H9 (cell line): ENCODE measurements at regions not wholly inside any gene's neighbourhood (a gene's known extent, or its start where the extent isn't known, plus 50 kb on each side); places are given as distances from the start of the nearest gene placed in this dataset.

Experiments
- DNase-seq: peaks from one replicate; pipeline ENCODE4 v3.0.0-alpha.2; 2017
- H2AFZ ChIP-seq: one replicate; pipeline ENCODE4 v1.6.1; 2013; ENCODE audit warnings: mild to moderate bottlenecking, low read length, control low read depth, moderate library complexity
- H2AK5ac ChIP-seq: 2 replicates; pipeline ENCODE4 v1.6.1; 2013; ENCODE audit warnings: low read length, control low read depth, mixed read lengths; ENCODE audit not compliant: insufficient read length
- H2BK120ac ChIP-seq: one replicate; pipeline ENCODE4 v1.6.1; 2013; ENCODE audit warnings: low read depth, mild to moderate bottlenecking, low read length, control low read depth, inconsistent platforms; ENCODE audit not compliant: poor library complexity, severe bottlenecking
- H2BK12ac ChIP-seq: 2 replicates; pipeline ENCODE4 v1.6.1; 2013; ENCODE audit warnings: low read length, control low read depth, mixed read lengths, low read depth; ENCODE audit not compliant: insufficient read length
- H2BK15ac ChIP-seq: 2 replicates; pipeline ENCODE4 v1.6.1; 2013; ENCODE audit warnings: low read depth, low read length, control low read depth
- H2BK20ac ChIP-seq: one replicate; pipeline ENCODE4 v1.6.1; 2013; ENCODE audit warnings: low read depth, mild to moderate bottlenecking, low read length, control low read depth, inconsistent platforms; ENCODE audit not compliant: poor library complexity, severe bottlenecking
- H2BK5ac ChIP-seq: 2 replicates; pipeline ENCODE4 v1.6.1; 2013; ENCODE audit warnings: low read length, control low read depth, mixed read lengths; ENCODE audit not compliant: insufficient read length
- H3K14ac ChIP-seq: 2 replicates; pipeline ENCODE4 v1.6.1; 2013; ENCODE audit warnings: low read length, control low read depth; ENCODE audit not compliant: insufficient read depth
- H3K18ac ChIP-seq: 2 replicates; pipeline ENCODE4 v1.6.1; 2013; ENCODE audit warnings: low read depth, mild to moderate bottlenecking, mixed read lengths, low read length, control low read depth; ENCODE audit not compliant: insufficient read length
- H3K23ac ChIP-seq: 2 replicates; pipeline ENCODE4 v1.6.1; 2013; ENCODE audit warnings: low read length, control low read depth, mixed read lengths, low read depth; ENCODE audit not compliant: insufficient read length
- H3K23me2 ChIP-seq: 2 replicates; pipeline ENCODE4 v1.6.1; 2013; ENCODE audit warnings: low read depth, mild to moderate bottlenecking, mixed read lengths, low read length, control low read depth; ENCODE audit not compliant: insufficient read length, poor library complexity, severe bottlenecking
- H3K27ac ChIP-seq: 2 replicates; pipeline ENCODE4 v1.5.1; 2013; ENCODE audit warnings: low read length, control low read depth, mixed read lengths, low read depth; ENCODE audit not compliant: insufficient read length
- H3K27me3 ChIP-seq: 2 replicates; pipeline ENCODE4 v1.6.1; 2013; ENCODE audit warnings: low read length, control low read depth, inconsistent platforms; ENCODE audit not compliant: insufficient read depth
- H3K4ac ChIP-seq: 2 replicates; pipeline ENCODE4 v1.6.1; 2013; ENCODE audit warnings: low read depth, mild to moderate bottlenecking, control low read depth, inconsistent platforms, low read length, moderate library complexity
- H3K4me1 ChIP-seq: 2 replicates; pipeline ENCODE4 v1.6.1; 2013; ENCODE audit warnings: low read length, control low read depth, inconsistent platforms; ENCODE audit not compliant: insufficient read depth
- H3K4me2 ChIP-seq: 2 replicates; pipeline ENCODE4 v1.6.1; 2013; ENCODE audit warnings: low read length, control low read depth, mixed read lengths; ENCODE audit not compliant: insufficient read length, insufficient read depth
- H3K56ac ChIP-seq: 2 replicates; pipeline ENCODE4 v1.6.1; 2013; ENCODE audit warnings: low read depth, mild to moderate bottlenecking, mixed read lengths, low read length, control low read depth; ENCODE audit not compliant: insufficient read length
- H3K79me1 ChIP-seq: 2 replicates; pipeline ENCODE4 v1.6.1; 2013; ENCODE audit warnings: low read depth, mild to moderate bottlenecking, moderate library complexity, low read length, control low read depth, inconsistent platforms; ENCODE audit not compliant: insufficient read depth, poor library complexity, severe bottlenecking
- H3K79me2 ChIP-seq: 2 replicates; pipeline ENCODE4 v1.6.1; 2013; ENCODE audit warnings: low read length, control low read depth, inconsistent platforms; ENCODE audit not compliant: insufficient read depth
- H3K9ac ChIP-seq: 2 replicates; pipeline ENCODE4 v1.6.1; 2013; ENCODE audit warnings: low read length, control low read depth, mixed read lengths; ENCODE audit not compliant: insufficient read length; ENCODE audit errors: extremely low read depth
- H3K9me3 ChIP-seq: one replicate; pipeline ENCODE4 v1.6.1; 2013; ENCODE audit warnings: low read depth, low read length, inconsistent platforms; ENCODE audit not compliant: control insufficient read depth
- H3T11ph ChIP-seq: one replicate; pipeline ENCODE4 v1.6.1; 2013; ENCODE audit warnings: mild to moderate bottlenecking, low read length, control low read depth, inconsistent platforms
- H4K20me1 ChIP-seq: one replicate; pipeline ENCODE4 v1.6.1; 2013; ENCODE audit not compliant: control insufficient read depth, insufficient read length, insufficient read depth
- H4K5ac ChIP-seq: 2 replicates; pipeline ENCODE4 v1.6.1; 2013; ENCODE audit warnings: low read depth, mild to moderate bottlenecking, mixed read lengths, low read length, control low read depth; ENCODE audit not compliant: insufficient read length
- H4K8ac ChIP-seq: replicated peaks from 2 replicates; pipeline ENCODE4 v1.6.1; 2013; ENCODE audit warnings: low read length, control low read depth, mixed read lengths, low read depth; ENCODE audit not compliant: insufficient read length
- H4K91ac ChIP-seq: 2 replicates; pipeline ENCODE4 v1.6.1; 2013; ENCODE audit warnings: low read depth, mild to moderate bottlenecking, moderate library complexity, mixed read lengths, low read length, control low read depth; ENCODE audit not compliant: insufficient read length
- H3K27ac Mint-ChIP-seq, 3 experiments: 2 replicates in 2 of 3; 3 replicates in 1 of 3; pipeline ENCODE4 v1.8.0; 2020 to 2021; ENCODE audit warnings: mixed read lengths in 3 of 3, mild to moderate bottlenecking in 1 of 3, moderate library complexity in 1 of 3
- H3K27me3 Mint-ChIP-seq: 2 replicates; pipeline ENCODE4 v1.8.0; 2021; ENCODE audit warnings: low read depth, mild to moderate bottlenecking, moderate library complexity, mixed read lengths
- H3K36me3 Mint-ChIP-seq, 3 experiments: 2 replicates in 2 of 3; 3 replicates in 1 of 3; pipeline ENCODE4 v1.8.0; 2020 to 2021; ENCODE audit warnings: low read depth in 3 of 3, mixed read lengths in 3 of 3; ENCODE audit not compliant: insufficient read depth in 1 of 3
- H3K4me1 Mint-ChIP-seq, 2 experiments: 2 replicates each; pipeline ENCODE4 v1.8.0; 2020; ENCODE audit warnings: mixed read lengths in 2 of 2
- H3K4me3 Mint-ChIP-seq, 2 experiments: 2 replicates in 1 of 2; 3 replicates in 1 of 2; pipeline ENCODE4 v1.8.0; 2020 to 2021; ENCODE audit warnings: mild to moderate bottlenecking in 2 of 2, mixed read lengths in 2 of 2, moderate library complexity in 1 of 2
- H3K9me3 Mint-ChIP-seq, 2 experiments: 2 replicates in 1 of 2; 3 replicates in 1 of 2; pipeline ENCODE4 v1.8.0; 2020; ENCODE audit warnings: mild to moderate bottlenecking in 2 of 2, mixed read lengths in 2 of 2, moderate library complexity in 1 of 2
- CTCF ChIP-seq: fragments of 200-600 bp; sonication (generic); conservative IDR thresholded peaks from 3 replicates; pipeline ENCODE4 v1.8.0; 2021; ENCODE audit warnings: antibody characterized with exemption, mild to moderate bottlenecking
- WGBS: extraction: QIAGEN DNeasy Blood & Tissue Kit; methylation state at CpG from one replicate; pipeline ENCODE4 v1.1.7; 2013; ENCODE audit warnings: missing lambda C conversion rate, low lambda C conversion rate, mixed read lengths; ENCODE audit not compliant: insufficient read length; ENCODE audit errors: extremely low coverage; 5-methylcytosine and 5-hydroxymethylcytosine counted together

GRCh38 chr20:6852478-6852877 is 85.0 kb downstream of the BMP2 start:
- H2BK12ac ChIP-seq: no peak overlapping the region
- Mint-ChIP-seq H3K4me1 (peaks cover 8 to 11% of the 10 kb centered on the region in 2 experiments), H3K36me3 (no peaks in the 10 kb centered on the region), H3K9me3 (no peaks in the 10 kb centered on the region), H3K4me3 (no peak overlapping the region), H3K27me3 (no peaks in the 10 kb centered on the region), H3K27ac (no peak overlapping the region)
- no peak for TF ChIP-seq CTCF
- H3T11ph ChIP-seq: no peak overlapping the region
- no peak overlapping the region for H2BK20ac ChIP-seq
- no peak overlapping the region for H2BK120ac ChIP-seq
- no peaks in the 10 kb centered on the region for H3K27me3 ChIP-seq
- H2BK15ac ChIP-seq: no peak overlapping the region
- H3K23ac ChIP-seq: no peak overlapping the region
- no peak overlapping the region for H3K56ac ChIP-seq
- H3K9me3 ChIP-seq: no peaks in the 10 kb centered on the region
- no peak overlapping the region for H3K9ac ChIP-seq
- no peaks in the 10 kb centered on the region for H3K79me2 ChIP-seq
- peaks cover 7% of the 10 kb centered on the region for H3K4me1 ChIP-seq
- no peak overlapping the region for H3K14ac ChIP-seq
- no peaks in the 10 kb centered on the region for H3K79me1 ChIP-seq
- H2AFZ ChIP-seq: no peak overlapping the region
- H3K27ac ChIP-seq: no peak overlapping the region
- H4K5ac ChIP-seq: no peak overlapping the region
- peak overlapping the region; percentile 27 for H3K18ac ChIP-seq
- H4K8ac ChIP-seq: no peak overlapping the region
- no peaks in the 10 kb centered on the region for H4K20me1 ChIP-seq
- H3K4me2 ChIP-seq: no peak overlapping the region
- H2BK5ac ChIP-seq: no peak overlapping the region
- whole genome bisulfite sequencing: no CpG with 5 or more reads among the region's 4 CpGs
- H2AK5ac ChIP-seq: no peak overlapping the region
- no peak overlapping the region for H3K4ac ChIP-seq
- H3K23me2 ChIP-seq: no peaks in the 10 kb centered on the region
- H4K91ac ChIP-seq: no peak overlapping the region
- DNase-seq: no peak
